Immature natural killer cell (primary cell): ENCODE measurements at regions not wholly inside any gene's neighbourhood (a gene's known extent, or its start where the extent isn't known, plus 50 kb on each side); places are given as distances from the start of the nearest gene placed in this dataset.

Source experiments
- DNase-seq, 3 donors: peaks; one replicate each; pipeline ENCODE4 v3.0.0; 2022; ENCODE audit warnings: mixed read lengths in 1 of 3
- H3K27ac Mint-ChIP-seq, 6 donors: one replicate each; pipeline ENCODE4 v1.8.0; 2020; ENCODE audit warnings: mixed read lengths in 6 of 6, mild to moderate bottlenecking in 5 of 6, inconsistent platforms in 4 of 6, moderate library complexity in 3 of 6
- H3K27me3 Mint-ChIP-seq, 3 donors: one replicate each; pipeline ENCODE4 v1.8.0; 2020 to 2021; ENCODE audit warnings: low read depth in 3 of 3, mild to moderate bottlenecking in 3 of 3, mixed read lengths in 3 of 3, moderate library complexity in 3 of 3, inconsistent platforms in 1 of 3
- H3K36me3 Mint-ChIP-seq, 3 donors: one replicate each; pipeline ENCODE4 v1.8.0; 2020; ENCODE audit warnings: mixed read lengths in 3 of 3, inconsistent platforms in 2 of 3, mild to moderate bottlenecking in 2 of 3
- H3K4me1 Mint-ChIP-seq, 2 donors: one replicate each; pipeline ENCODE4 v1.8.0; 2020; ENCODE audit warnings: inconsistent platforms in 2 of 2, mild to moderate bottlenecking in 2 of 2, mixed read lengths in 2 of 2, moderate library complexity in 1 of 2
- H3K4me3 Mint-ChIP-seq, 5 donors: one replicate each; pipeline ENCODE4 v1.8.0; 2020; ENCODE audit warnings: mild to moderate bottlenecking in 5 of 5, mixed read lengths in 5 of 5, inconsistent platforms in 3 of 5, moderate library complexity in 3 of 5
- H3K9me3 Mint-ChIP-seq, 6 donors: one replicate each; pipeline ENCODE4 v1.8.0; 2020; ENCODE audit warnings: mild to moderate bottlenecking in 6 of 6, mixed read lengths in 6 of 6, inconsistent platforms in 4 of 6, moderate library complexity in 3 of 6

GRCh38 chr4:11898796-11899195 is 470.1 kb upstream of the HS3ST1 start:
- Mint-ChIP-seq H3K27me3 (peaks cover 0 to 1% (median 0%) of the 10 kb centered on the region in 3 donors), H3K36me3 (no peaks in the 10 kb centered on the region), H3K4me1 (no peaks in the 10 kb centered on the region), H3K9me3 (peaks cover 3 to 30% (median 8%) of the 10 kb centered on the region in 6 donors), H3K27ac (no peak overlapping the region), H3K4me3 (no peak overlapping the region)
- no peak for DNase-seq

GRCh38 chr4:11895766-11896165 is 467.1 kb upstream of the HS3ST1 start:
- Mint-ChIP-seq H3K4me1 (no peaks in the 10 kb centered on the region), H3K27me3 (no peaks in the 10 kb centered on the region), H3K9me3 (peaks cover 2 to 28% (median 8%) of the 10 kb centered on the region in 6 donors), H3K36me3 (no peaks in the 10 kb centered on the region), H3K4me3 (no peak overlapping the region), H3K27ac (no peak overlapping the region)
- no peak for DNase-seq

- H3K9me3 Mint-ChIP-seq = peaks cover 0 to 28% (median 8%) of the 10 kb centered on the region in 6 donors
- no peak for DNase-seq
- no peaks in the 10 kb centered on the region for H3K4me1 Mint-ChIP-seq
- no peak overlapping the region for H3K4me3 Mint-ChIP-seq
- H3K36me3 Mint-ChIP-seq = no peaks in the 10 kb centered on the region
- no peaks in the 10 kb centered on the region for H3K27me3 Mint-ChIP-seq
- H3K27ac Mint-ChIP-seq = no peak overlapping the region
These were observed 466.3 kb upstream of the HS3ST1 start for GRCh38 chr4:11894977-11895376.

GRCh38 chr4:11894221-11894620 is 465.5 kb upstream of the HS3ST1 start:
- H3K36me3 Mint-ChIP-seq = no peaks in the 10 kb centered on the region
- peaks cover 0 to 25% (median 8%) of the 10 kb centered on the region in 6 donors for H3K9me3 Mint-ChIP-seq
- H3K27ac Mint-ChIP-seq = no peak overlapping the region
- H3K4me3 Mint-ChIP-seq = no peak overlapping the region
- no peak for DNase-seq
- H3K27me3 Mint-ChIP-seq = no peaks in the 10 kb centered on the region
- H3K4me1 Mint-ChIP-seq = no peaks in the 10 kb centered on the region

GRCh38 chr4:11889099-11889498 is 460.4 kb upstream of the HS3ST1 start:
- H3K4me3 Mint-ChIP-seq = no peak overlapping the region
- no peaks in the 10 kb centered on the region for H3K36me3 Mint-ChIP-seq
- no peak for DNase-seq
- H3K9me3 Mint-ChIP-seq = peaks cover 2 to 21% (median 3%) of the 10 kb centered on the region in 6 donors
- no peak overlapping the region for H3K27ac Mint-ChIP-seq
- no peaks in the 10 kb centered on the region for H3K4me1 Mint-ChIP-seq
- H3K27me3 Mint-ChIP-seq = peaks cover 0 to 2% (median 0%) of the 10 kb centered on the region in 3 donors

- Mint-ChIP-seq H3K27me3 (peaks cover 0 to 2% (median 2%) of the 10 kb centered on the region in 3 donors), H3K4me1 (no peaks in the 10 kb centered on the region), H3K9me3 (peaks cover 0 to 11% (median 4%) of the 10 kb centered on the region in 6 donors), H3K27ac (no peak overlapping the region), H3K4me3 (no peak overlapping the region), H3K36me3 (peaks cover 0 to 3% (median 0%) of the 10 kb centered on the region in 3 donors)
- no peak for DNase-seq
These were observed 453.3 kb upstream of the HS3ST1 start for GRCh38 chr4:11881947-11882346.

GRCh38 chr4:11881364-11881763 is 452.7 kb upstream of the HS3ST1 start:
- Mint-ChIP-seq H3K27me3 (peaks cover 0 to 2% (median 2%) of the 10 kb centered on the region in 3 donors), H3K4me1 (no peaks in the 10 kb centered on the region), H3K27ac (no peak overlapping the region), H3K36me3 (peaks cover 0 to 3% (median 0%) of the 10 kb centered on the region in 3 donors), H3K4me3 (no peak overlapping the region), H3K9me3 (peaks cover 0 to 16% (median 8%) of the 10 kb centered on the region in 6 donors)
- no peak for DNase-seq

- Mint-ChIP-seq H3K4me1 (no peaks in the 10 kb centered on the region), H3K27ac (peak overlapping the region in 1 of 6 donors; percentile 4), H3K36me3 (peaks cover 0 to 3% (median 0%) of the 10 kb centered on the region in 3 donors), H3K27me3 (peaks cover 0 to 2% (median 0%) of the 10 kb centered on the region in 3 donors), H3K4me3 (no peak overlapping the region), H3K9me3 (peaks cover 0 to 24% (median 10%) of the 10 kb centered on the region in 6 donors)
- no peak for DNase-seq
These were observed 449.5 kb upstream of the HS3ST1 start for GRCh38 chr4:11878241-11878640.

- Mint-ChIP-seq H3K4me3 (no peak overlapping the region), H3K9me3 (peaks cover 0 to 24% (median 10%) of the 10 kb centered on the region in 6 donors), H3K4me1 (no peaks in the 10 kb centered on the region), H3K27ac (no peak overlapping the region), H3K27me3 (no peaks in the 10 kb centered on the region), H3K36me3 (peaks cover 0 to 3% (median 0%) of the 10 kb centered on the region in 3 donors)
- DNase-seq = no peak
These were observed 447.4 kb upstream of the HS3ST1 start for GRCh38 chr4:11876104-11876503.

GRCh38 chr4:11869191-11869870 is 440.6 kb upstream of the HS3ST1 start:
- Mint-ChIP-seq H3K27ac (no peak overlapping the region), H3K4me3 (no peak overlapping the region), H3K4me1 (no peaks in the 10 kb centered on the region), H3K9me3 (peaks cover 5 to 12% (median 8%) of the 10 kb centered on the region in 6 donors), H3K36me3 (no peaks in the 10 kb centered on the region), H3K27me3 (peaks cover 0 to 6% (median 2%) of the 10 kb centered on the region in 3 donors)
- no peak for DNase-seq

- no peak for DNase-seq
- no peak overlapping the region for H3K27ac Mint-ChIP-seq
- no peak overlapping the region for H3K4me3 Mint-ChIP-seq
- H3K27me3 Mint-ChIP-seq = peaks cover 0 to 7% (median 2%) of the 10 kb centered on the region in 3 donors
- peaks cover 6 to 15% (median 10%) of the 10 kb centered on the region in 6 donors for H3K9me3 Mint-ChIP-seq
- H3K36me3 Mint-ChIP-seq = no peaks in the 10 kb centered on the region
- H3K4me1 Mint-ChIP-seq = no peaks in the 10 kb centered on the region
These were observed 437.7 kb upstream of the HS3ST1 start for GRCh38 chr4:11866391-11866790.

GRCh38 chr4:11860996-11861395 is 432.3 kb upstream of the HS3ST1 start:
- H3K9me3 Mint-ChIP-seq = peaks cover 5 to 21% (median 9%) of the 10 kb centered on the region in 6 donors
- H3K27me3 Mint-ChIP-seq = peaks cover 0 to 2% (median 0%) of the 10 kb centered on the region in 3 donors
- H3K4me3 Mint-ChIP-seq = no peak overlapping the region
- no peaks in the 10 kb centered on the region for H3K36me3 Mint-ChIP-seq
- no peak for DNase-seq
- H3K27ac Mint-ChIP-seq = no peak overlapping the region
- no peaks in the 10 kb centered on the region for H3K4me1 Mint-ChIP-seq

GRCh38 chr4:11857881-11858280 is 429.2 kb upstream of the HS3ST1 start:
- no peaks in the 10 kb centered on the region for H3K4me1 Mint-ChIP-seq
- H3K36me3 Mint-ChIP-seq = no peaks in the 10 kb centered on the region
- no peak overlapping the region for H3K4me3 Mint-ChIP-seq
- no peaks in the 10 kb centered on the region for H3K27me3 Mint-ChIP-seq
- no peak overlapping the region for H3K27ac Mint-ChIP-seq
- H3K9me3 Mint-ChIP-seq = peaks cover under 1 to 21% (median 5%) of the 10 kb centered on the region in 6 donors
- no peak for DNase-seq

- H3K27me3 Mint-ChIP-seq = peaks cover 0 to 1% (median 0%) of the 10 kb centered on the region in 3 donors
- no peaks in the 10 kb centered on the region for H3K36me3 Mint-ChIP-seq
- peaks cover 0 to 7% (median 3%) of the 10 kb centered on the region in 6 donors for H3K9me3 Mint-ChIP-seq
- H3K4me1 Mint-ChIP-seq = peaks cover 0 to 2% of the 10 kb centered on the region in 2 donors
- no peak for DNase-seq
- H3K4me3 Mint-ChIP-seq = no peak overlapping the region
- H3K27ac Mint-ChIP-seq = no peak overlapping the region
These were observed 418.5 kb upstream of the HS3ST1 start for GRCh38 chr4:11847167-11847566.

- no peak for DNase-seq
- peaks cover 0 to 7% (median 3%) of the 10 kb centered on the region in 6 donors for H3K9me3 Mint-ChIP-seq
- H3K4me3 Mint-ChIP-seq = no peak overlapping the region
- no peak overlapping the region for H3K27ac Mint-ChIP-seq
- H3K36me3 Mint-ChIP-seq = no peaks in the 10 kb centered on the region
- H3K27me3 Mint-ChIP-seq = peaks cover 0 to 1% (median 0%) of the 10 kb centered on the region in 3 donors
- no peaks in the 10 kb centered on the region for H3K4me1 Mint-ChIP-seq
These were observed 415.2 kb upstream of the HS3ST1 start for GRCh38 chr4:11843927-11844326.
